ENCODE measurements at regions not wholly inside any gene's neighbourhood (a gene's known extent, or its start where the extent isn't known, plus 50 kb on each side); places are given as distances from the start of the nearest gene placed in this dataset.

DNA sequence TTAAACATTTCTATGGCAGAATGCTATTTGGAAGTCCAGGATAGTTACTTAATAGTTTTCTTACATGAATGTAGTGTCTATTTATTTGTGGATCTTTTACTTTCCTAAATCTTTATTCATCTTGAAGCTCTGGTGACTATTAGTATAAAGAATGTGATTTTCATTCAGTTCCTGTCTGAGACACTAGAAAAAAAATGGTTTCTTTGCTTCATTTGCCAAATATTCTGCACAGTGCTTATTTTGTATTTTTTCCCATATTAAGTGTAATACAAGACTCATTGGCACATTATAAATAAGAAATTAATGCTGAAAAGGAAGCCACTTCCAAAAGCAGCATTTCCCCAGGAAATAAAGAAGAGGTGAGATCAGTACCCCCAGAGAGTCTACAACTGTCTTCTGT, 109.8 kb downstream of the POSTN start:
- TF ChIP-seq, protein P1, sequence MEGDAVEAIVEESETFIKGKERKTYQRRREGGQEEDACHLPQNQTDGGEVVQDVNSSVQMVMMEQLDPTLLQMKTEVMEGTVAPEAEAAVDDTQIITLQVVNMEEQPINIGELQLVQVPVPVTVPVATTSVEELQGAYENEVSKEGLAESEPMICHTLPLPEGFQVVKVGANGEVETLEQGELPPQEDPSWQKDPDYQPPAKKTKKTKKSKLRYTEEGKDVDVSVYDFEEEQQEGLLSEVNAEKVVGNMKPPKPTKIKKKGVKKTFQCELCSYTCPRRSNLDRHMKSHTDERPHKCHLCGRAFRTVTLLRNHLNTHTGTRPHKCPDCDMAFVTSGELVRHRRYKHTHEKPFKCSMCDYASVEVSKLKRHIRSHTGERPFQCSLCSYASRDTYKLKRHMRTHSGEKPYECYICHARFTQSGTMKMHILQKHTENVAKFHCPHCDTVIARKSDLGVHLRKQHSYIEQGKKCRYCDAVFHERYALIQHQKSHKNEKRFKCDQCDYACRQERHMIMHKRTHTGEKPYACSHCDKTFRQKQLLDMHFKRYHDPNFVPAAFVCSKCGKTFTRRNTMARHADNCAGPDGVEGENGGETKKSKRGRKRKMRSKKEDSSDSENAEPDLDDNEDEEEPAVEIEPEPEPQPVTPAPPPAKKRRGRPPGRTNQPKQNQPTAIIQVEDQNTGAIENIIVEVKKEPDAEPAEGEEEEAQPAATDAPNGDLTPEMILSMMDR (conservative IDR thresholded peaks at IDR 0.05) = no peak
- TF ChIP-seq EZH2 (IDR thresholded peaks at IDR 0.05; ENCODE audit: low read depth) = no peak
